ENCODE measurements at regions not wholly inside any gene's neighbourhood (a gene's known extent, or its start where the extent isn't known, plus 50 kb on each side); places are given as distances from the start of the nearest gene placed in this dataset.

DNA sequence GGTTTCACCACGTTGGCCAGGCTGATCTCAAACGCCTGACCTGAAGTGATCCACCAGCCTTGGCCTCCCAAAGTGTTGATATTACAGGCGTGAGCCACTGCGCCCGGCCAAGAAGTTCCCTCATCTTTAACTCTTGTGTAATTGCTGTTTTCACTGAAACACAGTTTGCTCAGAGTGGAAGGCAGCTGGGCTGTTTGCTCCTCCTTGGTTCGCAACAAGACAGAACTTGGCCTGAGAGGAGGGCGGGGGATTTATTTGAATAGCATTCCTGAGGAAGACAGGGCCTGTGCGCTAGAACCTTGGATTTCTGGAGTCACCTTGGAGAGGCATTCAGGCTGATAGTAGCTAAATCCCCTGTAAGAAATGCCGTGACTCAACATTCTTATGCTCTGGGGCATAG is 226.7 kb upstream of the MCTP2 start:
- ATAC-seq: no peak
- H3K27ac ChIP-seq (ENCODE audit: low read depth, low read length): no peak overlapping the region
- no peak for DNase-seq
- H3K4me3 ChIP-seq (ENCODE audit: low read length): no peak overlapping the region
- no peaks in the 10 kb centered on the region for H3K9me3 ChIP-seq (ENCODE audit: control insufficient read depth in 2 of 3, low read length in 3 of 3)
- H3K4me1 ChIP-seq (ENCODE audit: control insufficient read depth in 2 of 2, insufficient read depth in 2 of 2, low read length in 2 of 2): no peaks in the 10 kb centered on the region
- H3K36me3 Mint-ChIP-seq: no peaks in the 10 kb centered on the region
- H3K4me1 Mint-ChIP-seq: peaks cover 0 to 3% (median 0%) of the 10 kb centered on the region in 7 donors
- intact Hi-C loops (cut with micrococcal nuclease): no loop called here
- no peaks in the 10 kb centered on the region for H3K27me3 ChIP-seq (ENCODE audit: control insufficient read depth in 2 of 2, insufficient read depth in 2 of 2, low read length in 2 of 2)
- H3K36me3 ChIP-seq (ENCODE audit: control insufficient read depth in 2 of 3, insufficient read depth in 3 of 3, low read length in 3 of 3): no peaks in the 10 kb centered on the region
- POLR2A ChIA-PET: no interaction called here
- peaks cover 0 to 1% (median 0%) of the 10 kb centered on the region in 11 donors for H3K9me3 Mint-ChIP-seq
- no peak overlapping the region for H3K4me3 Mint-ChIP-seq
- H3K27me3 Mint-ChIP-seq: peaks cover 0 to 19% (median 6%) of the 10 kb centered on the region in 5 donors
- CTCF ChIA-PET: no interaction called here
- no peak overlapping the region for H3K27ac Mint-ChIP-seq

DNA sequence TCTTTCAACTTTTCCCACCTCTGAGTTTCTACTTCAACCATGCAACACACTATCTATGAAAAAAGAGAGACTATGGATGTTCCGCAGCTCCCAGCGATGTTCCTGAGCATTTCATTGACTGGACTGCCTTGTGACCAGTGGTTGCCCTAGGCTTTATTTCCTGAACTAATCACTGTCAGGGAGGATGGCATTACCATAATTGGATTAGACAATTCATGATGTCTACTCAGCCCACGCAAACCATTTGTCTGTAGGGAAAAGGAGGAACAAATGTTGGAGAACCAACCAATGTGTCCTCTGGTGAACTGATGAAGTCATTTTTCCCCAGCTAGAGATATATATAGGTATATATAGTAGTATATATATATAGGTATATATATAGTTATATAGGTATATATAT is 229.3 kb upstream of the MCTP2 start:
- Histone ChIP-seq H3K9me3 (ENCODE audit: control insufficient read depth in 2 of 3, low read length in 3 of 3) (no peaks in the 10 kb centered on the region), H3K27me3 (ENCODE audit: control insufficient read depth in 2 of 2, insufficient read depth in 2 of 2, low read length in 2 of 2) (no peaks in the 10 kb centered on the region), H3K27ac (ENCODE audit: low read depth, low read length) (no peak overlapping the region), H3K36me3 (ENCODE audit: control insufficient read depth in 2 of 3, insufficient read depth in 3 of 3, low read length in 3 of 3) (no peaks in the 10 kb centered on the region), H3K4me3 (ENCODE audit: low read length) (no peak overlapping the region), H3K4me1 (ENCODE audit: control insufficient read depth in 2 of 2, insufficient read depth in 2 of 2, low read length in 2 of 2) (no peaks in the 10 kb centered on the region)
- H3K27me3 Mint-ChIP-seq: peaks cover 0 to 20% (median 4%) of the 10 kb centered on the region in 5 donors
- H3K4me3 Mint-ChIP-seq: no peak overlapping the region
- ATAC-seq: no peak
- POLR2A ChIA-PET: no interaction called here
- H3K4me1 Mint-ChIP-seq: peaks cover 0 to 3% (median 0%) of the 10 kb centered on the region in 7 donors
- H3K36me3 Mint-ChIP-seq: no peaks in the 10 kb centered on the region
- DNase-seq: no peak
- no peak overlapping the region for H3K27ac Mint-ChIP-seq
- intact Hi-C loops (cut with micrococcal nuclease): no loop called here
- CTCF ChIA-PET: no interaction called here
- H3K9me3 Mint-ChIP-seq: peaks cover 0 to 1% (median 0%) of the 10 kb centered on the region in 11 donors

DNA sequence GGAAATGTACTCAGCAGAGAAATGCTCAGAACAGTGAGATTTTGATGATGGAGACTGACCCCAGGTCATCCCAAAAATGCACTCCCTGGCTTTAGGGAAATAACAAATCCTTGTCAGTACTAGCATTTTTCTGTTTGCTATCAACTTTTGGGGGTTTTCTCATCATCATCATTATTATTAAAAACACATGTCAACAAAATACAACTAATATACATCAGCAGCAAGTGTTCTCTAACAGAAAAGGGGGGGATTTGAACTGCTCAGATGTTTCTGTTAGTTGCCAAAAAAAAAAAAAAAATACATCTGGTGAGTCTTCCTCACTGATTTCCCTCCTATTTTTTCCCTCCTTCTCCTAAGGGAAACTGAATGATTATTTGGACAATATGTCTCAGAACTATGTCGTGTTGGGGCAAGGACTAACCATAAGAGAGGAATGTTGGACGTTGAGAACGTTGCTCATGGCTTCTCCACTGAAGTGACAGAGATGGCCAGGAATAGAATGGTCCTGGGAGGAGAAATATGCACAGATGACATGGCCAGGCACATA is 230.0 kb upstream of the MCTP2 start:
- H3K27ac Mint-ChIP-seq: no peak overlapping the region
- no peaks in the 10 kb centered on the region for H3K9me3 ChIP-seq (ENCODE audit: control insufficient read depth in 2 of 3, low read length in 3 of 3)
- peaks cover 0 to 1% (median 0%) of the 10 kb centered on the region in 11 donors for H3K9me3 Mint-ChIP-seq
- peaks cover 0 to 16% (median 4%) of the 10 kb centered on the region in 5 donors for H3K27me3 Mint-ChIP-seq
- H3K36me3 Mint-ChIP-seq: no peaks in the 10 kb centered on the region
- H3K4me3 Mint-ChIP-seq: no peak overlapping the region
- ATAC-seq: no peak
- intact Hi-C loops (cut with micrococcal nuclease): no loop called here
- H3K4me1 Mint-ChIP-seq: peaks cover 0 to 3% (median 0%) of the 10 kb centered on the region in 7 donors
- no peak overlapping the region for H3K4me3 ChIP-seq (ENCODE audit: low read length)
- no peaks in the 10 kb centered on the region for H3K27me3 ChIP-seq (ENCODE audit: control insufficient read depth in 2 of 2, insufficient read depth in 2 of 2, low read length in 2 of 2)
- ChIA-PET POLR2A (no interaction called here), CTCF (no interaction called here)
- DNase-seq: no peak
- no peak overlapping the region for H3K27ac ChIP-seq (ENCODE audit: low read depth, low read length)
- H3K36me3 ChIP-seq (ENCODE audit: control insufficient read depth in 2 of 3, insufficient read depth in 3 of 3, low read length in 3 of 3): no peaks in the 10 kb centered on the region
- no peaks in the 10 kb centered on the region for H3K4me1 ChIP-seq (ENCODE audit: control insufficient read depth in 2 of 2, insufficient read depth in 2 of 2, low read length in 2 of 2)

DNA sequence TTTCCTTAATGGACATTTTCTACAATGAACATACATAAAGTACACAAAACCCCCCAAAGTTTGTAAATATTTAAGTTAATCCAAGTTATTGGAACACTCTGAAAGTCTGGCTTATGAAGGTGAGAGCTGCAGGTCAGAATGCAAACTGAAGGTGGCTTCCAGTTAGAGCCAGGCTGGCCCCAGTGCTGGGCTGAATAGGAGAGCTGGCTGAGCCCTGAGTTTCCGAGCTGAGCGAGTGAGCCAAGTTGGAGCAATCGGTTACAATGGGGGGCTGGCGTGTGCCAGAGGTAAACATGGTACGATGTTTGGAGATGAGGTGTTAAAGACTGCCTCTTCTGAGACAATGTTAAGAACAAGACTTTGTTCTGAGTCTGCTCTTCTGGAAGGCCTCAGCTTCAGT is 230.8 kb upstream of the MCTP2 start:
- no peaks in the 10 kb centered on the region for H3K4me1 ChIP-seq (ENCODE audit: control insufficient read depth in 2 of 2, insufficient read depth in 2 of 2, low read length in 2 of 2)
- no peak overlapping the region for H3K4me3 ChIP-seq (ENCODE audit: low read length)
- no peaks in the 10 kb centered on the region for H3K27me3 ChIP-seq (ENCODE audit: control insufficient read depth in 2 of 2, insufficient read depth in 2 of 2, low read length in 2 of 2)
- DNase-seq (no peak), ATAC-seq (no peak)
- no peak overlapping the region for H3K27ac ChIP-seq (ENCODE audit: low read depth, low read length)
- H3K36me3 Mint-ChIP-seq: no peaks in the 10 kb centered on the region
- H3K4me3 Mint-ChIP-seq: no peak overlapping the region
- H3K4me1 Mint-ChIP-seq: peaks cover 0 to 3% (median 0%) of the 10 kb centered on the region in 7 donors
- CTCF ChIA-PET: no interaction called here
- POLR2A ChIA-PET: no interaction called here
- H3K9me3 Mint-ChIP-seq: no peaks in the 10 kb centered on the region
- no peaks in the 10 kb centered on the region for H3K36me3 ChIP-seq (ENCODE audit: control insufficient read depth in 2 of 3, insufficient read depth in 3 of 3, low read length in 3 of 3)
- intact Hi-C loops (cut with micrococcal nuclease): no loop called here
- H3K9me3 ChIP-seq (ENCODE audit: control insufficient read depth in 2 of 3, low read length in 3 of 3): no peaks in the 10 kb centered on the region
- H3K27me3 Mint-ChIP-seq: peaks cover 0 to 12% (median 4%) of the 10 kb centered on the region in 5 donors
- H3K27ac Mint-ChIP-seq: no peak overlapping the region

DNA sequence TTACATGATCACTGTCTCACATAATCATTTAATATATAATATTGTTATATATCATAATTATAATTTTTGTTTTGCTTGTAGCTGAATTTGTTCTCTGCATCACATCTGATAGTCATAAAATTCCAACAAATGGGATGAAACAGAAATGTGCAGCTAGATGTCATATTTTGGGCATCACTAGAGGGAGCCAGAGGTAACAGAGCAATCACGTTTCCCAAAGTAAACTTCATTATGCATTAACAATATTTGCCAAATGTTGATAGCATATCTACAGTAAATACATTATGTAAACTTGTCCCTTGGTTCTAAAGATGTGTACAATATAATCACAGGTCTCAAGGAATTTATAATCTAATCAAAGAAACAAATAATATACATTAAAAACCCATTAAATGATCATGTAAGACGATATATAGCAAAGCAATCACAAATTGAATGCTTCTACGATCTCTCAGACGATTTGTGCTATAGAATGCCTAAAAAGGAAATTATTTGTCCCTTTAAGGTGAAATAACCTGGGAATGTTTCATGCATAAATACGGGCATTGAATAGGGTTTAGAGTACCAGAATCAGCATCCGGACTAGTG is 234.2 kb upstream of the MCTP2 start:
- Mint-ChIP-seq H3K36me3 (no peaks in the 10 kb centered on the region), H3K4me3 (no peak overlapping the region), H3K4me1 (peaks cover 0 to 3% (median 0%) of the 10 kb centered on the region in 7 donors), H3K9me3 (no peaks in the 10 kb centered on the region), H3K27me3 (peaks cover 0 to 12% (median 4%) of the 10 kb centered on the region in 5 donors), H3K27ac (no peak overlapping the region)
- Histone ChIP-seq H3K9me3 (ENCODE audit: control insufficient read depth in 2 of 3, low read length in 3 of 3) (no peaks in the 10 kb centered on the region), H3K27ac (ENCODE audit: low read depth, low read length) (no peak overlapping the region), H3K36me3 (ENCODE audit: control insufficient read depth in 2 of 3, insufficient read depth in 3 of 3, low read length in 3 of 3) (no peaks in the 10 kb centered on the region), H3K27me3 (ENCODE audit: control insufficient read depth in 2 of 2, insufficient read depth in 2 of 2, low read length in 2 of 2) (no peaks in the 10 kb centered on the region), H3K4me1 (ENCODE audit: control insufficient read depth in 2 of 2, insufficient read depth in 2 of 2, low read length in 2 of 2) (no peaks in the 10 kb centered on the region), H3K4me3 (ENCODE audit: low read length) (no peak overlapping the region)
- CTCF ChIA-PET: no interaction called here
- DNase-seq (no peak), ATAC-seq (no peak)
- intact Hi-C loops (cut with micrococcal nuclease): loop anchor here (1.0 to 10.0 kb wide), 3 partner anchors 123 to 962 kb away; no protein-coding TSS in a partner anchor
- POLR2A ChIA-PET: no interaction called here

DNA sequence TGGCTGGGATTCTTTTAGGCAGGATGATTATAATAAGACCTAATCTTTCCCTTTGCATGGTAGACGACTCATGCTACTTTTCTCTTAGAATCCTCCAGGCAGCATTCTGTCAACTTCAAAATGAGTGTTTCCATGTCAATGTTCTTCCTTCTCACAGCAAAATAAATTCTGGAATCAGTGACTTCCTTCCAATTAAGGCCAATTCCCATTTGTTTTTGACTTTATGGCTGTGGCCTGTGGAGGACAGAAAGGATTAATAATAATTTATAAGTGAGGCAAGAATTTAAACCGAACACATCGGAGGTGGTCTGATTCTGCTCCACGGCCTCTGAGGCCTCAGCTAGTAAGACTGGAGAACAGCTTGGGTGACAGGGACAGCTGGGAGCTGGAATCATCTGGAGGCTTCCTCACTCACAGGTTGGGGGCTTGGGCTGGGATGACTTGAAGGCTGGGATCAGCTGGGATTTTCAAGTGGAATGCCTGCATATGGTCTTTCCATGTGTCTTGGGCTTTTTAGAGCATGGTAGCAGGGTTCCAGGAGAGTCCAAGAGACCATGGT is 241.8 kb upstream of the MCTP2 start:
- Mint-ChIP-seq H3K27ac (no peak overlapping the region), H3K27me3 (peaks cover 0 to 4% (median 0%) of the 10 kb centered on the region in 5 donors), H3K36me3 (no peaks in the 10 kb centered on the region), H3K4me3 (no peak overlapping the region), H3K4me1 (peaks cover 6 to 33% (median 16%) of the 10 kb centered on the region in 7 donors), H3K9me3 (no peaks in the 10 kb centered on the region)
- Histone ChIP-seq H3K4me3 (ENCODE audit: low read length) (no peak overlapping the region), H3K36me3 (ENCODE audit: control insufficient read depth in 2 of 3, insufficient read depth in 3 of 3, low read length in 3 of 3) (no peaks in the 10 kb centered on the region), H3K27me3 (ENCODE audit: control insufficient read depth in 2 of 2, insufficient read depth in 2 of 2, low read length in 2 of 2) (no peaks in the 10 kb centered on the region), H3K4me1 (ENCODE audit: control insufficient read depth in 2 of 2, insufficient read depth in 2 of 2, low read length in 2 of 2) (peaks cover 5 to 16% of the 10 kb centered on the region in 2 donors), H3K27ac (ENCODE audit: low read depth, low read length) (no peak overlapping the region), H3K9me3 (ENCODE audit: control insufficient read depth in 2 of 3, low read length in 3 of 3) (no peaks in the 10 kb centered on the region)
- DNase-seq: no peak
- CTCF ChIA-PET: no interaction called here
- no peak for ATAC-seq
- intact Hi-C loops (cut with micrococcal nuclease): no loop called here
- POLR2A ChIA-PET: no interaction called here

DNA sequence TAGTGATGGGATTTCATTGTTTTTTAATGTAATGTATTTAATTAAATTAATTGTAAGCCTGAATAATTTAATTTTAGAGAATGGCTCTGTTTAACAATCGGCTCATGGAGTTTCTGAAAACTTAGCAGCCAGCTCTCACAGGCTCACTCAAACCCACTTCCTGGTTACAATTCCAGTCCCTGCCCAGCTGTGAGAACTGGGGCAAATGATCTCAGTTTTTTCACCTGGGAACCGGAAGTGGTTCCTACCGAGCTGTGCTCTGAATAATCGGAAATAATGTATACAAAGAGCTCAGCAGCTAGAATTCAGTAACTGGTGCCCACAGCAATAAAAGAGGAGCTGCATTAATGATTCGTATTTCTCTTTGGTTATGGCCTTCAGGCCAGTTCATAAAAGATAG is 244.3 kb upstream of the MCTP2 start:
- ATAC-seq: peak; percentile 41
- Mint-ChIP-seq H3K9me3 (no peaks in the 10 kb centered on the region), H3K36me3 (no peaks in the 10 kb centered on the region), H3K27ac (peak overlapping the region in 1 of 9 donors; percentile 26), H3K4me1 (peaks cover 6 to 33% (median 16%) of the 10 kb centered on the region in 7 donors), H3K4me3 (peak overlapping the region in 2 of 10 donors; percentile 31 to 36), H3K27me3 (peaks cover 0 to 5% (median 0%) of the 10 kb centered on the region in 5 donors)
- ChIA-PET POLR2A (no interaction called here), CTCF (no interaction called here)
- H3K36me3 ChIP-seq (ENCODE audit: control insufficient read depth in 2 of 3, insufficient read depth in 3 of 3, low read length in 3 of 3): no peaks in the 10 kb centered on the region
- DNase-seq: peak in 7 of 9 donors; percentile 6 to 49 (median 44)
- H3K9me3 ChIP-seq (ENCODE audit: control insufficient read depth in 2 of 3, low read length in 3 of 3): no peaks in the 10 kb centered on the region
- no peaks in the 10 kb centered on the region for H3K27me3 ChIP-seq (ENCODE audit: control insufficient read depth in 2 of 2, insufficient read depth in 2 of 2, low read length in 2 of 2)
- H3K4me1 ChIP-seq (ENCODE audit: control insufficient read depth in 2 of 2, insufficient read depth in 2 of 2, low read length in 2 of 2): peaks cover 5 to 16% of the 10 kb centered on the region in 2 donors
- intact Hi-C loops (cut with micrococcal nuclease): no loop called here
- H3K4me3 ChIP-seq (ENCODE audit: low read length): no peak overlapping the region
- no peak overlapping the region for H3K27ac ChIP-seq (ENCODE audit: low read depth, low read length)

All from naive thymus-derived CD4-positive, alpha-beta T cell (primary cell).